ENCODE measurements at regions not wholly inside any gene's neighbourhood (a gene's known extent, or its start where the extent isn't known, plus 50 kb on each side); places are given as distances from the start of the nearest gene placed in this dataset.

DNA sequence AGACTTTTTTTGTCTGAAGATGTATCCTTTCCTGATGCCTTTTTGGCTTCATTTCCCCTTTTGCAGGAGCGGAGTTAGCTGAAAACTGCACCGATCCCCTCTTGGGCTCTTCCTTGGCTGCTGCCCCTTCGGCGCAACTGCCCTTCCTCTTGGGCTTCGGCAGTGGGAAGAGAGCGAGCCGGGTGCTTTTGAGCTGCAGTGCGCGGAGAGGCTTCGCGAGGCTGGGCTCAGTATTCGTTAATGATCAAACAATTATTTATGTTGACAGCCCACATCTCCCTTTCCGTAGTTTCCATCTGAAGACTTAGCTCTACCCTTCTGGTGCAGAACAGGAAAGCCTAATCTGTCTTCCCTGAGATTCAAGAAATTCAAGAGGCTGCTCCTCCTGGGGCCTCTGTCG, 170.8 kb downstream of the CSNK2A3 start:
- peaks cover 2% of the 10 kb centered on the region; the same call in 1 of the 2 replicates for H3K4me1 Mint-ChIP-seq
- H3K9me3 Mint-ChIP-seq, result no peaks in the 10 kb centered on the region
- TF ChIP-seq, protein P1, sequence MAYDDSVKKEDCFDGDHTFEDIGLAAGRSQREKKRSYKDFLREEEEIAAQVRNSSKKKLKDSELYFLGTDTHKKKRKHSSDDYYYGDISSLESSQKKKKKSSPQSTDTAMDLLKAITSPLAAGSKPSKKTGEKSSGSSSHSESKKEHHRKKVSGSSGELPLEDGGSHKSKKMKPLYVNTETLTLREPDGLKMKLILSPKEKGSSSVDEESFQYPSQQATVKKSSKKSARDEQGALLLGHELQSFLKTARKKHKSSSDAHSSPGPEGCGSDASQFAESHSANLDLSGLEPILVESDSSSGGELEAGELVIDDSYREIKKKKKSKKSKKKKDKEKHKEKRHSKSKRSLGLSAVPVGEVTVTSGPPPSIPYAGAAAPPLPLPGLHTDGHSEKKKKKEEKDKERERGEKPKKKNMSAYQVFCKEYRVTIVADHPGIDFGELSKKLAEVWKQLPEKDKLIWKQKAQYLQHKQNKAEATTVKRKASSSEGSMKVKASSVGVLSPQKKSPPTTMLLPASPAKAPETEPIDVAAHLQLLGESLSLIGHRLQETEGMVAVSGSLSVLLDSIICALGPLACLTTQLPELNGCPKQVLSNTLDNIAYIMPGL (CRISPR knock-in tag; IDR thresholded peaks at IDR 0.05), result no peak
- TF ChIP-seq ZNF263 (CRISPR knock-in tag; IDR thresholded peaks at IDR 0.05; ENCODE audit: low read depth) (no peak), EMX1 (CRISPR knock-in tag; IDR thresholded peaks at IDR 0.05) (no peak), SP1 (CRISPR knock-in tag; conservative IDR thresholded peaks at IDR 0.05) (no peak), CREB1 (CRISPR knock-in tag; IDR thresholded peaks at IDR 0.05) (no peak), ZBTB21 (CRISPR knock-in tag; IDR thresholded peaks at IDR 0.05; ENCODE audit: borderline replicate concordance) (no peak), NR3C1 (CRISPR knock-in tag; conservative IDR thresholded peaks at IDR 0.05; ENCODE audit: low read depth) (no peak), NFATC4 (CRISPR knock-in tag; IDR thresholded peaks at IDR 0.05) (no peak), IRF2 (CRISPR knock-in tag; IDR thresholded peaks at IDR 0.05; ENCODE audit: borderline replicate concordance, low read depth) (no peak), NR1H2 (CRISPR knock-in tag; IDR thresholded peaks at IDR 0.05) (no peak), ELF4 (CRISPR knock-in tag; IDR thresholded peaks at IDR 0.05; ENCODE audit: low read depth) (no peak), ESRRA (CRISPR knock-in tag; IDR thresholded peaks at IDR 0.05; ENCODE audit: borderline replicate concordance) (no peak), ZNF671 (CRISPR knock-in tag; IDR thresholded peaks at IDR 0.05) (no peak), FOXP1 (CRISPR knock-in tag; IDR thresholded peaks at IDR 0.05; ENCODE audit: borderline replicate concordance) (no peak), TEAD4 (CRISPR knock-in tag; IDR thresholded peaks at IDR 0.05) (no peak), ZNF232 (CRISPR knock-in tag; IDR thresholded peaks at IDR 0.05) (no peak)
- TF ChIP-seq, protein P2, sequence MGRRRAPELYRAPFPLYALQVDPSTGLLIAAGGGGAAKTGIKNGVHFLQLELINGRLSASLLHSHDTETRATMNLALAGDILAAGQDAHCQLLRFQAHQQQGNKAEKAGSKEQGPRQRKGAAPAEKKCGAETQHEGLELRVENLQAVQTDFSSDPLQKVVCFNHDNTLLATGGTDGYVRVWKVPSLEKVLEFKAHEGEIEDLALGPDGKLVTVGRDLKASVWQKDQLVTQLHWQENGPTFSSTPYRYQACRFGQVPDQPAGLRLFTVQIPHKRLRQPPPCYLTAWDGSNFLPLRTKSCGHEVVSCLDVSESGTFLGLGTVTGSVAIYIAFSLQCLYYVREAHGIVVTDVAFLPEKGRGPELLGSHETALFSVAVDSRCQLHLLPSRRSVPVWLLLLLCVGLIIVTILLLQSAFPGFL (CRISPR knock-in tag; IDR thresholded peaks at IDR 0.05; ENCODE audit: borderline replicate concordance), result no peak
- TF ChIP-seq, protein P3, sequence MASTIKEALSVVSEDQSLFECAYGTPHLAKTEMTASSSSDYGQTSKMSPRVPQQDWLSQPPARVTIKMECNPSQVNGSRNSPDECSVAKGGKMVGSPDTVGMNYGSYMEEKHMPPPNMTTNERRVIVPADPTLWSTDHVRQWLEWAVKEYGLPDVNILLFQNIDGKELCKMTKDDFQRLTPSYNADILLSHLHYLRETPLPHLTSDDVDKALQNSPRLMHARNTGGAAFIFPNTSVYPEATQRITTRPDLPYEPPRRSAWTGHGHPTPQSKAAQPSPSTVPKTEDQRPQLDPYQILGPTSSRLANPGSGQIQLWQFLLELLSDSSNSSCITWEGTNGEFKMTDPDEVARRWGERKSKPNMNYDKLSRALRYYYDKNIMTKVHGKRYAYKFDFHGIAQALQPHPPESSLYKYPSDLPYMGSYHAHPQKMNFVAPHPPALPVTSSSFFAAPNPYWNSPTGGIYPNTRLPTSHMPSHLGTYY (CRISPR knock-in tag; IDR thresholded peaks at IDR 0.05), result no peak
- ATAC-seq (no peak), DNase-seq (ENCODE audit: low spot score) (no peak)
- ChIA-PET POLR2A (interaction anchor here (0.7 kb wide), 1 partner anchor 1132 kb away, joined by 4 read pairs; no protein-coding TSS in a partner anchor), CTCF (interaction anchor here (1.0 to 2.4 kb wide), 6 partner anchors 8 to 689 kb away, joined by 3 to 12 read pairs (median 3); no protein-coding TSS in a partner anchor)
- no peak overlapping the region for H3K27ac Mint-ChIP-seq
- no peaks in the 10 kb centered on the region for H3K36me3 Mint-ChIP-seq
- no peak overlapping the region for H3K4me3 Mint-ChIP-seq
- peaks cover 6% of the 10 kb centered on the region; the same call in 1 of the 2 replicates for H3K27me3 Mint-ChIP-seq (ENCODE audit: low read depth)

DNA sequence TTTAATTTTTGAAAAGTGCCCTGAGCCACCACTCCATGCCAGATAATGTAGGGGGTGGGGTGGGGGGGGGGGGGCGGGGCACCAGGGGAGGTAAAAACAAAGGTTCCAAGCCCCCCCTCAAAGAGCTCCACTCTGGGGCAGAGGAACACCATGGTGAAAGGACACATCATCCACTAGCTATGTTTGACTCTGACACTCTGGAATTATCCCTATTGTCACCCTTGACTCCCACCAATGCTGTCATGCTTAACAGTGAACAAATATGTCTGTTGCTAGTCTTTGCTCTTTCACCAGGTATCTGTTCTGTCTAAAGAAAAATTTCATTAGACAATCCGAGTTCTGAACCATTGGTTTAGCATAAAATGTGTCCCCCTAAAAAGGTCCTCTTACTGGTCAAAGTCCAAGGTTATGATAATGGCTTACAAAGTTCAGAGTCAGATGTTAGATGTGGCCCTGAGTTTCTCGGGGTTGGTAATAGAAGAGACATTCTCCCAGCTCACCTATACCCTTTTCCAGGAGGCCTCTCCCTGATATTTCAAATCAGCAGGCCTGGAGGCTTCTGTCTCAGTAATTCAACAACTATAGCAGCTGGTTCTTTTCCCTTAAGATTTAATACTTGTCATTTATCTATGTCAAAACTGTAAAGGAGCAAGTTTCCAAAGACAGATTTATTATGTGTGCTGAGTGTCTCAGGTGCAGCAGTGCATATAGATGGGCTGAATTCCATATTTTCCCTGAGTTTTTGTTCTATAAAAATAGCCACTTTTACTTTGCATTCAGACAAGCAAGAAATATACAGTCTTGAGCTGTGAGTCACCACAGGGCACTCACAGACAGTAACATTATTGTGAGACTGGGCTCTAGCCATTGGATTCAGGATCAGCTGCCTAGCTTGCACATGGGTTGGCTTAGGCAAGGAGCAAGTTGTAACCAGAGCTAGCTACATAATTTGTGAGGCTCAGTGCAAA, 174.1 kb downstream of the CSNK2A3 start:
- Mint-ChIP-seq H3K4me3 (no peak overlapping the region), H3K4me1 (peaks cover 4% of the 10 kb centered on the region; the same call in 1 of the 2 replicates), H3K27ac (no peak overlapping the region), H3K9me3 (peaks cover 8% of the 10 kb centered on the region), H3K36me3 (no peaks in the 10 kb centered on the region), H3K27me3 (ENCODE audit: low read depth) (peaks cover 6% of the 10 kb centered on the region; the same call in 1 of the 2 replicates)
- ChIA-PET POLR2A (interaction anchor here (0.5 kb wide), 1 partner anchor 1231 kb away, joined by 3 read pairs; no protein-coding TSS in a partner anchor), CTCF (interaction anchor here (1.2 to 1.9 kb wide), 3 partner anchors 22 to 150 kb away, joined by 3 to 9 read pairs (median 6); no protein-coding TSS in a partner anchor)
- no peak for DNase-seq (ENCODE audit: low spot score)
- ATAC-seq, result no peak
- TF ChIP-seq, protein P4, sequence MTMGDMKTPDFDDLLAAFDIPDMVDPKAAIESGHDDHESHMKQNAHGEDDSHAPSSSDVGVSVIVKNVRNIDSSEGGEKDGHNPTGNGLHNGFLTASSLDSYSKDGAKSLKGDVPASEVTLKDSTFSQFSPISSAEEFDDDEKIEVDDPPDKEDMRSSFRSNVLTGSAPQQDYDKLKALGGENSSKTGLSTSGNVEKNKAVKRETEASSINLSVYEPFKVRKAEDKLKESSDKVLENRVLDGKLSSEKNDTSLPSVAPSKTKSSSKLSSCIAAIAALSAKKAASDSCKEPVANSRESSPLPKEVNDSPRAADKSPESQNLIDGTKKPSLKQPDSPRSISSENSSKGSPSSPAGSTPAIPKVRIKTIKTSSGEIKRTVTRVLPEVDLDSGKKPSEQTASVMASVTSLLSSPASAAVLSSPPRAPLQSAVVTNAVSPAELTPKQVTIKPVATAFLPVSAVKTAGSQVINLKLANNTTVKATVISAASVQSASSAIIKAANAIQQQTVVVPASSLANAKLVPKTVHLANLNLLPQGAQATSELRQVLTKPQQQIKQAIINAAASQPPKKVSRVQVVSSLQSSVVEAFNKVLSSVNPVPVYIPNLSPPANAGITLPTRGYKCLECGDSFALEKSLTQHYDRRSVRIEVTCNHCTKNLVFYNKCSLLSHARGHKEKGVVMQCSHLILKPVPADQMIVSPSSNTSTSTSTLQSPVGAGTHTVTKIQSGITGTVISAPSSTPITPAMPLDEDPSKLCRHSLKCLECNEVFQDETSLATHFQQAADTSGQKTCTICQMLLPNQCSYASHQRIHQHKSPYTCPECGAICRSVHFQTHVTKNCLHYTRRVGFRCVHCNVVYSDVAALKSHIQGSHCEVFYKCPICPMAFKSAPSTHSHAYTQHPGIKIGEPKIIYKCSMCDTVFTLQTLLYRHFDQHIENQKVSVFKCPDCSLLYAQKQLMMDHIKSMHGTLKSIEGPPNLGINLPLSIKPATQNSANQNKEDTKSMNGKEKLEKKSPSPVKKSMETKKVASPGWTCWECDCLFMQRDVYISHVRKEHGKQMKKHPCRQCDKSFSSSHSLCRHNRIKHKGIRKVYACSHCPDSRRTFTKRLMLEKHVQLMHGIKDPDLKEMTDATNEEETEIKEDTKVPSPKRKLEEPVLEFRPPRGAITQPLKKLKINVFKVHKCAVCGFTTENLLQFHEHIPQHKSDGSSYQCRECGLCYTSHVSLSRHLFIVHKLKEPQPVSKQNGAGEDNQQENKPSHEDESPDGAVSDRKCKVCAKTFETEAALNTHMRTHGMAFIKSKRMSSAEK (CRISPR knock-in tag; IDR thresholded peaks at IDR 0.05; ENCODE audit: borderline replicate concordance), result no peak
- TF ChIP-seq JAZF1 (CRISPR knock-in tag; IDR thresholded peaks at IDR 0.05) (no peak), HMGA2 (CRISPR knock-in tag; IDR thresholded peaks at IDR 0.05) (no peak), RELA (CRISPR knock-in tag; IDR thresholded peaks at IDR 0.05; ENCODE audit: borderline replicate concordance) (no peak)
- TF ChIP-seq, protein P5, sequence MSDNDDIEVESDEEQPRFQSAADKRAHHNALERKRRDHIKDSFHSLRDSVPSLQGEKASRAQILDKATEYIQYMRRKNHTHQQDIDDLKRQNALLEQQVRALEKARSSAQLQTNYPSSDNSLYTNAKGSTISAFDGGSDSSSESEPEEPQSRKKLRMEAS (CRISPR knock-in tag; IDR thresholded peaks at IDR 0.05), result no peak
